Type B pancreatic cell (in vitro differentiated cells): ENCODE measurements at regions not wholly inside any gene's neighbourhood (a gene's known extent, or its start where the extent isn't known, plus 50 kb on each side); places are given as distances from the start of the nearest gene placed in this dataset.

Experiments used
- DNase-seq: peaks from one replicate; pipeline ENCODE4 v3.0.0; 2021; ENCODE audit warnings: mixed read lengths; ENCODE audit not compliant: unreplicated experiment; ENCODE audit errors: extremely low spot score
- H3K27ac Mint-ChIP-seq: 2 replicates; pipeline ENCODE4 v1.8.0; 2021; ENCODE audit warnings: mild to moderate bottlenecking, mixed read lengths
- H3K27me3 Mint-ChIP-seq: 2 replicates; pipeline ENCODE4 v1.8.0; 2021; ENCODE audit warnings: mixed read lengths
- H3K36me3 Mint-ChIP-seq: 2 replicates; pipeline ENCODE4 v1.8.0; 2021; ENCODE audit warnings: mixed read lengths
- H3K4me1 Mint-ChIP-seq: one replicate; pipeline ENCODE4 v1.8.0; 2021; ENCODE audit warnings: mixed read lengths; ENCODE audit not compliant: unreplicated experiment
- H3K4me3 Mint-ChIP-seq: 2 replicates; pipeline ENCODE4 v1.8.0; 2021; ENCODE audit warnings: mild to moderate bottlenecking, mixed read lengths
- H3K9me3 Mint-ChIP-seq: 2 replicates; pipeline ENCODE4 v1.8.0; 2021; ENCODE audit warnings: mixed read lengths
- TF ChIP-seq, protein P1 (sequence below): fragments of 200-600 bp; sonication (generic); conservative IDR thresholded peaks from 2 replicates; pipeline ENCODE4 v1.5.0; 2021; ENCODE audit warnings: antibody characterized with exemption, mild to moderate bottlenecking

DNA sequence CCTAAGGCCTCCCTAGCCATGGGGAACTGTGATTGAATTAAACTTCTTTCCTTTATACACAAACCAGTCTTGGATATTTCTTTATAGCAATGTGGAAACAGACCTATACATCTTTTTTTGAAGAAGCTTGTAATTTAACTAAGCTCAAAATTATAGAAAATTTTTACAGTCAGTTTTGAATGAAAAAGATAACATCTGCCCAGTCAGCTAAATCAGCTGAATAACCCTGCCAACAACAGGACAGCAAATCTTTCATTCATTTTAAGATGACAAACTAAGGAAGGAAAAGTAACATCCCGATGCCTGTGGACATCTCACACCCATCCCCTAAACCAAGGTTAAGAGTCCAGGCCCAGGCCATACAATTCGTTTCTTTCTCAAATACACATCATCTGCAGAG is 541.3 kb upstream of the SLC39A10 start:
- Mint-ChIP-seq H3K9me3 (peaks cover 7% of the 10 kb centered on the region), H3K4me3 (no peak overlapping the region), H3K27me3 (no peaks in the 10 kb centered on the region), H3K36me3 (no peaks in the 10 kb centered on the region), H3K4me1 (no peaks in the 10 kb centered on the region), H3K27ac (no peak overlapping the region)
- TF ChIP-seq, protein P1, sequence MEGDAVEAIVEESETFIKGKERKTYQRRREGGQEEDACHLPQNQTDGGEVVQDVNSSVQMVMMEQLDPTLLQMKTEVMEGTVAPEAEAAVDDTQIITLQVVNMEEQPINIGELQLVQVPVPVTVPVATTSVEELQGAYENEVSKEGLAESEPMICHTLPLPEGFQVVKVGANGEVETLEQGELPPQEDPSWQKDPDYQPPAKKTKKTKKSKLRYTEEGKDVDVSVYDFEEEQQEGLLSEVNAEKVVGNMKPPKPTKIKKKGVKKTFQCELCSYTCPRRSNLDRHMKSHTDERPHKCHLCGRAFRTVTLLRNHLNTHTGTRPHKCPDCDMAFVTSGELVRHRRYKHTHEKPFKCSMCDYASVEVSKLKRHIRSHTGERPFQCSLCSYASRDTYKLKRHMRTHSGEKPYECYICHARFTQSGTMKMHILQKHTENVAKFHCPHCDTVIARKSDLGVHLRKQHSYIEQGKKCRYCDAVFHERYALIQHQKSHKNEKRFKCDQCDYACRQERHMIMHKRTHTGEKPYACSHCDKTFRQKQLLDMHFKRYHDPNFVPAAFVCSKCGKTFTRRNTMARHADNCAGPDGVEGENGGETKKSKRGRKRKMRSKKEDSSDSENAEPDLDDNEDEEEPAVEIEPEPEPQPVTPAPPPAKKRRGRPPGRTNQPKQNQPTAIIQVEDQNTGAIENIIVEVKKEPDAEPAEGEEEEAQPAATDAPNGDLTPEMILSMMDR, result no peak
- no peak for DNase-seq

DNA sequence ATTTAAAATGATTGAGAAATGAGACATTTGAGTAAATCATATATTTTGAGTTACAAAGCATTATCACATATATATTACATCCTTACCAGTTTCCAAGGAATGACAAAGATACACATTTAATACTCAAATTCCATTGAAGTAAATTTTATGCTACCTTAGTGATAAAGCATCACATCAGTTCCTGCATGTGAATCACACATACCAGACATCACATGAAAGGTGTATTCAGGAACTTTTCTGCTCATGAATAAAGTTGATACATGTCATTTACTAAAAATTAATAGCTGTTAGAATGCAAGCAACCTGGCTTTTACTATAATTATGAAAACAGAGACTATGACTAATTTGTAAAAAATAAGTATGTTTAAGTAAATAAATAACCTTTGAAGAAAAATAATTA is 548.8 kb upstream of the SLC39A10 start:
- H3K4me1 Mint-ChIP-seq, result no peaks in the 10 kb centered on the region
- no peaks in the 10 kb centered on the region for H3K36me3 Mint-ChIP-seq
- no peak overlapping the region for H3K27ac Mint-ChIP-seq

DNA sequence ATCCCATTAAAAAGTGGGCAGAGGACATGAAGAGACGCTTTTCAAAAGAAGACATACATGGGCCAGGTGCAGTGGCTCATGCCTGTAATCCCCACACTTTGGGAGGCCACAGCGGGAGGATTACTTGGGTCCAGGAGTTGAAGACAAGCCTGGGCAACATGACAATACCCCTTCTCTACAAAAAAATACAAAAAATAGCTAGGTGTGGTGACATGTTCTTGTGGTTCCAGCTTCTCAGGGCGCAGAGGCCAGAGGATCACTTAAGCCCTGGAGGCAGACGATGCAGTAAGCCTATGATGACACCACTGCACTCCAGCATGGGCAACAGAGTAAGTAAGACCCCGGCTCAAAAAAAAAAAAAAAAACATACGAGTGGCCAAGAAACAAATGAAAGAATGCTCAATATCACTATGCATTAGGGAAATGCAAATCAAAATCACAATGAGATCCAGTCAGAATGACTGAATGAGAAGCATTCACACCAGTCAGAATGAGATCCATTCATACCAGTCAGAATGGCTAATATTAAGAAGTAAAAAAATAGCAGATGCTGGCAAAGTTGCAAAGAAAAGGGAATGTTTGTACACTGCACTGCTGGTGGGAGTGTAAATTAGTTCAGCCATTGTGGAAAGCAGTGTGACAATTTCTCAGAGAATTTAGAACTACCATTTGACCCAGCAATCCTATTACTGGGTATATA is 550.2 kb upstream of the SLC39A10 start:
- H3K27me3 Mint-ChIP-seq, result no peaks in the 10 kb centered on the region
- no peaks in the 10 kb centered on the region for H3K4me1 Mint-ChIP-seq
- DNase-seq, result no peak
- no peak overlapping the region for H3K4me3 Mint-ChIP-seq
- no peak overlapping the region for H3K27ac Mint-ChIP-seq
- TF ChIP-seq, protein P1, result no peak
- H3K36me3 Mint-ChIP-seq, result no peaks in the 10 kb centered on the region
- H3K9me3 Mint-ChIP-seq, result no peaks in the 10 kb centered on the region

More for the DNA sequence above, 548.8 kb upstream of the SLC39A10 start:
- Mint-ChIP-seq H3K4me3 (no peak overlapping the region), H3K27me3 (no peaks in the 10 kb centered on the region), H3K9me3 (no peaks in the 10 kb centered on the region)
- TF ChIP-seq, protein P1, result no peak
- DNase-seq, result no peak

DNA sequence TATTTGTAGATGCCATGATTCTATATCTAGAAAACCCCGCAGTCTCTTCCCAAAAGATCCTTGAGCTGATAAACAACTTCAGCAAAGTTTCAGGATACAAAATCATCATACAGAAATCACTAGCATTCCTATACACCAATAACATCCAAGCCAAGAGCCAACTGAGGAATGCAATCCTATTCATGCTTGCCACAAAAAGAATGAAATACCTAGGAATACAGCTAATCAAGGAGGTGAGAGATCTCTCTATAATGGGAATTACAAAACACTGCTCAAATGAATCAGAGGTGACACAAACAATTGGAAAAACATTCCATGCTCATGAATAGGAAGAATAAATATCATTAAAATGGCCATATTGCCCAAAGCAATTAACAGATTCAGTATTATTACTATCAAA is 551.4 kb upstream of the SLC39A10 start:
- Mint-ChIP-seq H3K27ac (no peak overlapping the region), H3K27me3 (no peaks in the 10 kb centered on the region), H3K9me3 (no peaks in the 10 kb centered on the region), H3K36me3 (no peaks in the 10 kb centered on the region), H3K4me1 (no peaks in the 10 kb centered on the region), H3K4me3 (no peak overlapping the region)
- no peak for DNase-seq
- TF ChIP-seq, protein P1, result no peak

DNA sequence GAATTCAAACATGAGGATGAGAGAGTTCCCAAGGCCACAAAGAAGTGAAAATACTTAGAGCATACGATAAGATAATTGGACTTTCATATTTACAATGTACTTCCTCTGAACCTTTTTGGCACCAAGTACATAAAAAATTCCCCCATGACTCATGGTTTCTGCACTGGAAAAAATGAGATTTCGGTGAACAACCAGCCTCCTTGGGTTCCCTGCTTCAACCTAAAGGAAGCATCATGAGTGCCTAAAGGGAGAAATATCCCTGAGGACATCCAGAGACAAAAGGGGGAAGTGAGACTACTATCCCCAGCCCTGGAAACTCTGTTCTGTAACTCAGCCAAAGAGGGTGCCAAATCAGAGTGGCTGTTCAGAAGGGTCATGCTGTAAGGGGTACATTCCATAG is 562.7 kb upstream of the SLC39A10 start:
- H3K27ac Mint-ChIP-seq, result no peak overlapping the region
- no peaks in the 10 kb centered on the region for H3K36me3 Mint-ChIP-seq
- no peaks in the 10 kb centered on the region for H3K4me1 Mint-ChIP-seq
- no peaks in the 10 kb centered on the region for H3K27me3 Mint-ChIP-seq
- no peak for DNase-seq
- TF ChIP-seq, protein P1, result no peak
- H3K4me3 Mint-ChIP-seq, result no peak overlapping the region
- H3K9me3 Mint-ChIP-seq, result no peaks in the 10 kb centered on the region
